ENCODE measurements at regions not wholly inside any gene's neighbourhood (a gene's known extent, or its start where the extent isn't known, plus 50 kb on each side); places are given as distances from the start of the nearest gene placed in this dataset.
"Not testable (repeated sequence)": the region's sequence is repeated elsewhere in the genome, so short reads cannot be mapped to it uniquely, and the experiment has no call there.

GRCh38 chr1:232176222-232176621 lies 453.7 kb downstream of the SIPA1L2 start:
- DNase-seq (ENCODE audit: low read depth in 2 of 3, low spot score in 2 of 3) = no peak

- no peak for DNase-seq (ENCODE audit: low read depth in 2 of 3, low spot score in 2 of 3)
These were observed 455.6 kb downstream of the SIPA1L2 start for GRCh38 chr1:232174306-232174705.

GRCh38 chr1:232172563-232172962 lies 457.4 kb downstream of the SIPA1L2 start:
- DNase-seq (ENCODE audit: low read depth in 2 of 3, low spot score in 2 of 3) = no peak

GRCh38 chr1:232170909-232171308 lies 459.0 kb downstream of the SIPA1L2 start:
- DNase-seq (ENCODE audit: low read depth in 2 of 3, low spot score in 2 of 3) = no peak

DNA sequence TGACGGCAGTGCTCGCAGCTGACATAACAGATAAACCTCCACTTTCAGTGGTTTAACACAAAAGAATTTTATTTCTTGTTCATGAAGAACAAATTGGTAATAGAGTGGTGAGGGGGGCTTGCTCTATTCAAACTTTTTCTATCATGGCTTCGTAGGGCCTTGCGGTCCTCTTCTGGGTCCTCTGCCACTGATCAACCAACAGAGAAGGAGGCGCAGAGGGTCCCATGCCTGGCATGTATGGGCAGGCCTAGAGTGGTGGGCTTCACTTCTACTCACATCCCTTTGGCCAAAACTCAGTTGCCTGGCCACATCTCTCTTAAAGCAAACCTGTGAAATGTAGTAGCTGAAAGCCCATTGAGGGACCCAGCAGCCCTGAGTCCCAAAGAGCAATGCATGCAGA lies 460.5 kb downstream of the SIPA1L2 start:
- DNase-seq (ENCODE audit: low read depth in 2 of 3, low spot score in 2 of 3) = no peak

- no peak for DNase-seq (ENCODE audit: low read depth in 2 of 3, low spot score in 2 of 3)
These were observed 461.4 kb downstream of the SIPA1L2 start for GRCh38 chr1:232168508-232168907.

- DNase-seq (ENCODE audit: low read depth in 2 of 3, low spot score in 2 of 3) = no peak
These were observed 463.0 kb downstream of the SIPA1L2 start for GRCh38 chr1:232166942-232167341.

DNA sequence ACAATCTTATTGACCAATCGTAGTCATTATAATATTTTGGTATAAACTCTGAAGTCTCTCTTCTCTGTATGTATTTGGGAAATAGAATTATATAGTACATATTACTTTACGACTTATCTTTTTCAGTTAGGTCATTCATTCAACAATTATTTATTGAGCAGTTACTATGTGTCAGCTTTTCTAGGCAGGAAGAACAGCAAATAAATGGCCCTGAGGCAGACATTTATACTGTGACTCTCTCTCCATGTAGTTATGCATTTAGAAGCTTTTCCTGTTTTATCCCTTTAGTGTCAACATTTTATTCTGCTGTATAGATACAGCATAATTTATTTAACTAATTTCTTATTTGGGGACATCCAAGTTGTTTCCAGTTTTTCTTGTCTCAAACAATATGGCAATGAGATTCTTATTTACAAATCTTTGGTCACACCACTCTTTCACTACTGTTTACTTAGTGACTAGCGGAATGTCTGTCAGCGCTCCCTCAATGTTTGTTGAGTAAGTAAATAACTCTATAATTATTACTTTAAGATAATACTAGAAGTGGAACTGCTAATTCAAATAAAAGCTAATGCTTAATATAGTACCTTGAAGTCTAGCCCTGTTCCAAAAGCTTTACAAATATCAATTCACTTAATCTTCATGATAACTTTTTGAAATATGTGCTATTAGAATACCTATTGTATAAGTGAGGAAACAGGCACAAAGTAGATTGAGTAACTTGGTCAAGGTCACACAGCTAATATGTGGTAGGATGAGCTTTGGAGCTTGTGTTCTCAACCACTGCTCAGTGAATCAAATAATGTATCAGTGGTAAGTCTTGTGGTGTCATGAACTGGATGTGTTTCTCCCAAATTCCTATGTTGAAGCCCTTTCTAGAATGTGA lies 465.6 kb downstream of the SIPA1L2 start:
- DNase-seq (ENCODE audit: low read depth in 2 of 3, low spot score in 2 of 3) = no peak

DNA sequence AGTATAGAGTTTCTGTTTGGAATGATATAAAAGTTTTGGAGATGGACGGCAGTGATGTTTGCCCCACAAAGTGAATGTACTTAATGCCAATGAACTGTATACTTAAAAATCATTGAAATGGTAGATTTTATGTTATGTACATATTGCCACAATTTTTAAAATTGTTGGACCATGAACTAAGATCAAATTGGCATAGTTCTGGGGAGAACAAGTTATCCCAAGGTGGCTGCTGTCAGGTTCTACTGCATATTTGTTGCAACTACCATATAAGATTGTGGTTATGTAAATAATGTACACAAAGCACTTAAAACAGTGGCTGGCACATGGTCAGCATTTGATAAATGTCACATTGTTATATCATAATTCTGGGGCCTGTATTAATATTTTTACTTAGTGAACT lies 466.4 kb downstream of the SIPA1L2 start:
- DNase-seq (ENCODE audit: low read depth in 2 of 3, low spot score in 2 of 3) = no peak

DNA sequence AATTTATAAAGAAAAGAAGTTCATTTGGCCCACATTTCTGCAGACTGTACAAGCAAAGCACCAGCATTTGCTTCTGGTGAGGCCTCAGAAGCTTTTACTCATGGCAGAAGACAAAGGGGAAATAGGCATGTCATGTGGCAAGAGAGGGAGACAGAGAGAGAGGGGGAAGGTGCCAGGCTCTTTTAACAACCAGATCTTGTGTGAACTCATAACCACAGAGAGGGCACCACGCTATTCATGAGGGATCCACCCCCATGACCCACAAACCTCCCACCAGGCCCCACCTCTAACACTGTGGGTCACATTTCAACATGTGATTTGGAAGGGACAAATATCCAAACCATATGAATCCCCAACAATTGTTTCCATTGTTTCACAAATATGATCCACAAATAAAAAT lies 467.9 kb downstream of the SIPA1L2 start:
- DNase-seq (ENCODE audit: low read depth in 2 of 3, low spot score in 2 of 3) = no peak

- DNase-seq (ENCODE audit: low read depth in 2 of 3, low spot score in 2 of 3) = not testable (repeated sequence)
These were observed 471.4 kb downstream of the SIPA1L2 start for GRCh38 chr1:232158558-232158957.

DNA sequence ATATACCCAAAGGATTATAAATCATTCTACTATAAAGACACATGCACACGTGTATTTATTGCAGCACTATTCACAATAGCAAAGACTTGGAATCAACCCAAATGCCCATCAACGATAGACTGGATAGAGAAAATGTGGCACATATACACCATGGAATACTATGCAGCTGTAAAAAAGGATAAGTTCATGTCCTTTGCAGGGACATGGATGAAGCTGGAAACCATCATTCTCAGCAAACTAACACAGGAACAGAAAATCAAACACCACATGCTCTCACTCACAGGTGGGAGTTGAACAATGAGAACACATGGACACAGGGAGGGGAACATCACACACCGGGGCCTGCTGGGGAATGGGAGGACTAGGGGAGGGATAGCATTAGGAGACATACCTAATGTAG lies 473.9 kb downstream of the SIPA1L2 start:
- DNase-seq (ENCODE audit: low read depth in 2 of 3, low spot score in 2 of 3) = not testable (repeated sequence)

- DNase-seq (ENCODE audit: low read depth in 2 of 3, low spot score in 2 of 3) = no peak
These were observed 476.3 kb downstream of the SIPA1L2 start for GRCh38 chr1:232153652-232154051.

- DNase-seq (ENCODE audit: low read depth in 2 of 3, low spot score in 2 of 3) = no peak
These were observed 479.0 kb downstream of the SIPA1L2 start for GRCh38 chr1:232150770-232151548.

DNA sequence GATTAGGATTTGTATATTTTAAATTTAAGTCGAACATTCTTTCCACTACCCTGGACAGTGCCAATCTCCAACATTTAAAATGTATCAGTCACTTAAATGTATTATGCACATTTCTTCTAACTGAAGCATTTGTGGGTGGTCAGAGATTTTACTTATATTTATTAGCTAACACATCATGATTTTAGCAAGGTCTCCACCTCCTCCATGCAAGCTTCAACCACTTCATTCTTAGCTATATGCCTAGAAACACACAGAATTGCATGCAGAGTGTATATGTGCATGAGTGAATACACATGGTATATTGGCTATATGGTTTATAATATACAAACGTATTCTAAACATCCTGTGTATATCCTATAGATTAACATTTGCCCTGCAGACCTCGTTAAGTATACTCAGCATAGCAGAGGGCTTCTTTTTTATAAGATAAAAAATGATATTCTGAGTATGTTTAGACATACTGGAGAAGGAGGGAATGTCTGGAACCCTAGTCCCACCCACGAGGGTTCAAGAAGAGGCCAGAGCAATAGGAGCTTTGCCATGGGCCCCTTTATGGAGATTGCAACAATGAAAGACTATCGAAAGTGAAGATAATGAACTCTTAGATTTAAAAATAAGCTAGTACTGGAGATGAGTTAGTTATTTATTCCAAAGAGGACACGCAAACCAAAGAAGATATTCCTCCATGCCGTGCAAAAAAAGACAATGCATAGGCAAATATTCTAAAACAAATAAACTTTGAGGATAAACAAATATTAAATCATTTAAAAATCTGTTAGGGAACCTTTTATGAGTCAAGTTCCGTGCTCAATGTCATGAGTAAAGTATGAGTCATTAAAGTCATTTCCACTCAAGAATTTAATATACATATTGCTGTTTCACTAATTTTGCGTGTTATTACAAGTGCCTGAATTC lies 480.4 kb downstream of the SIPA1L2 start:
- DNase-seq (ENCODE audit: low read depth in 2 of 3, low spot score in 2 of 3) = no peak

DNA sequence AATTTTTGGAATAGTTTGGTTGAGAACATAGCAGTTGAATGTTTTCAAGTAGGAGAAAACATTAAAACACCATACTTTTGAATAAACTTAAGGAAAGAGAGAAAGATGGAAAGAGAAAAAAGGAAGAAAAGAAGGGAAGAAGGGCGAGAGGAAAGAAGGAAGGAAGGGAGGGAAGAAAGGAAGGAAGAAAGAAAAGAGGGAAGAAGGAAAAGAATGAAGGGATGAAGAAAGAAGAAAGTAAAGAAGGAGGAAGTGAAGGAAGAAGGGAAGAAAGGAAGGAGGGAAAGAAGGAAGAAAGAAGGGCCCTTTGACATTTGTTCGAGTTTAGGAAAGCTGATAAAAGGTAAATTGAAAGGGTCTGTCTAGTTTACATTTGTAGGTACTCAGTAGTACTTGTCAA lies 482.7 kb downstream of the SIPA1L2 start:
- DNase-seq (ENCODE audit: low read depth in 2 of 3, low spot score in 2 of 3) = no peak

DNA sequence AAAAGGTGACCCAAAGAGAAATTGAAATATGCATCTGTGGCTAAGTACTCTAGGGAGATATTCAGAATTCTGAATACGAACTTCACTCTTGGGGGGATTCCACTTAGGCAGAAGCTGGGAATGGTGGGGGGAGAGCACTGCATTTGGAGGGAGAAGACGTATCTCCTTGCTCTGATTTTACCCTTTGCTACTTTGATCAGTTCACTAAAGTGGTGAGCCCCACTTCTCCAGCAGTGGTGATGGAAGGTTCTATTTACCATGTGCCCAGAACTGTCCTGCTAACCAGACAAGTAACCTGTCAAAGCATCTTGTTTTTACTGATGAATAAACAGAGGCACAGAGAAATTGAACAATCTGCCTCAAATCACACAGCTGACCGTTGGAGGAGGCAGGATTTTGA lies 483.4 kb downstream of the SIPA1L2 start:
- DNase-seq (ENCODE audit: low read depth in 2 of 3, low spot score in 2 of 3) = no peak

- no peak for DNase-seq (ENCODE audit: low read depth in 2 of 3, low spot score in 2 of 3)
These were observed 484.2 kb downstream of the SIPA1L2 start for GRCh38 chr1:232145768-232146167.

DNA sequence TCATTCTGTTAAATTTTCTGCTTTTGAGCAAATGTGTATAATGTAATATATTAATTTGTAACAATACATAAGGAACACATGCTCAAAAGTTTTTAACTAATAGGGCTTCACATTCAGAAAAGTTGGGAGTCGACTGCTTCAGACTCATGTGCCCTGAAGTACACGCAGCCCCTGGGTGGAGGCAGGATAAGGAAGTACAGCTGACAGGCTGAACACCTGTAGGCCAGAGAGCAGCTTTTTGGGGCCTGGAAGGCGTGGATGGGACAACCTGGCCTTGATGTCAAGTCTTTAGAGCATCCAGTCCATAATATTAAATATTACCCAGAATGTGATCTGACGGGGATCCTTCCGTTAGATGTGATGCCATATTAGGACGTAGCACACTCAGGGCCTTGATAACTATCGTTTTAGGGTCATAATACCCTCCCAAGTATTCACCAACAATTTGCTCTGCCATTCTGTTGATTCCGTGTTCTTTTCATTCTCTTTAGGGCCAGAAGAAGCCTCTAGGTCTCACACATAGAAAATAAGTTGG lies 485.2 kb downstream of the SIPA1L2 start:
- no peak for DNase-seq (ENCODE audit: low read depth in 2 of 3, low spot score in 2 of 3)

DNA sequence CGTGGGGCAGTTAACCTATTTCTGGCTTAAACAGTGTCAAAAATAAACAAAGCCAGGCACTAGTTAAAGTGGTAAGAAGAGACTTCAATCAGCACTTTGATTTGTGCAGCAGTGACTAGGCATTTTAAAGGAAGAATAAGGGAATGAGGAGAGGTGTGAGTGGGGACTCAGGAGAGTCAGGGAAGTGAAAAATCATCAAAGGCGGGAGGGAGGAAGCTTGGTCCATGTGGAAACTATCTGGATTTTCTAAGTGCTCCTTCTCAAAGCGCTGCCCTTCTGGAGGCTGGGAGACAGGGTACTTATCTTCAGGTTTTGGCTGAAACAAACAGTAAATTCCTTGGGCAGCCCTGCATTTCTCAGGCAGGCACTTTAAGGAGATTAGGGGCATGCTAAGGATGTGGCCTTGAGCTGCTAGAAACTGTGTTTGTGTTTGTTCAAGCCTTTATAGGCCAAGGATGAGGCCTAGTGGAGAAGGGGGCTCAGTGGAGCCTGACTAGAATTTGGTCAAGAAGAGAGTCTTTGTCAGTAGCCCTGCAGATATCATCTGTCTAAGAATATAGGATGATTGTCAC lies 486.5 kb downstream of the SIPA1L2 start:
- no peak for DNase-seq (ENCODE audit: low read depth in 2 of 3, low spot score in 2 of 3)

Data from activated CD8-positive, alpha-beta memory T cell treated with anti-CD3 and anti-CD28 coated beads for 48 hours (primary cell).